ENCODE measurements at regions not wholly inside any gene's neighbourhood (a gene's known extent, or its start where the extent isn't known, plus 50 kb on each side); places are given as distances from the start of the nearest gene placed in this dataset.

DNA sequence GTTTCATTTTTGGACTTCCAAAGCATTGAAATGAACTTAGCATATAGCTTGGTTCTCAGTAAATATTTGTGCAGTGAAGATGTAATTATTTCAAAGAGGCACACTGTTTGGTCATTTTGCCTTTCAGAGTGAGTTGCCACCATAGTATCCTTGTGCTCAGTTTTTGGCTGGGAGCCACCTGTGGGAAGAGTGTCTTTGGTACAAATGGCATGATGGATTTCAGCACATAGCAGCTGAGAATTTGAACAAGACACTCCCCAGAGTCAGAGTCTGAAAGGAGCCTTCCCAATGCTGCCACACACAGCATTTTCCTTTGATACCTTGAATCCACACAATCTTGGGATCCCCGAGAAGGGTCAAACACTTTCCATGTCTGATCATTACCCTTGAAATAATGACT lies 897.2 kb upstream of the ARPP21 start:
- TF ChIP-seq, protein P1, sequence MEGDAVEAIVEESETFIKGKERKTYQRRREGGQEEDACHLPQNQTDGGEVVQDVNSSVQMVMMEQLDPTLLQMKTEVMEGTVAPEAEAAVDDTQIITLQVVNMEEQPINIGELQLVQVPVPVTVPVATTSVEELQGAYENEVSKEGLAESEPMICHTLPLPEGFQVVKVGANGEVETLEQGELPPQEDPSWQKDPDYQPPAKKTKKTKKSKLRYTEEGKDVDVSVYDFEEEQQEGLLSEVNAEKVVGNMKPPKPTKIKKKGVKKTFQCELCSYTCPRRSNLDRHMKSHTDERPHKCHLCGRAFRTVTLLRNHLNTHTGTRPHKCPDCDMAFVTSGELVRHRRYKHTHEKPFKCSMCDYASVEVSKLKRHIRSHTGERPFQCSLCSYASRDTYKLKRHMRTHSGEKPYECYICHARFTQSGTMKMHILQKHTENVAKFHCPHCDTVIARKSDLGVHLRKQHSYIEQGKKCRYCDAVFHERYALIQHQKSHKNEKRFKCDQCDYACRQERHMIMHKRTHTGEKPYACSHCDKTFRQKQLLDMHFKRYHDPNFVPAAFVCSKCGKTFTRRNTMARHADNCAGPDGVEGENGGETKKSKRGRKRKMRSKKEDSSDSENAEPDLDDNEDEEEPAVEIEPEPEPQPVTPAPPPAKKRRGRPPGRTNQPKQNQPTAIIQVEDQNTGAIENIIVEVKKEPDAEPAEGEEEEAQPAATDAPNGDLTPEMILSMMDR (IDR thresholded peaks at IDR 0.05; ENCODE audit: insufficient read depth, low read length, poor library complexity, severe bottlenecking) = no peak
- Histone ChIP-seq H3K36me3 (ENCODE audit: control insufficient read depth, insufficient read depth, low read length) (no peaks in the 10 kb centered on the region), H3K4me3 (replicated peaks; ENCODE audit: low read depth, low read length) (no peak overlapping the region), H3K27me3 (replicated peaks; ENCODE audit: control insufficient read depth, insufficient read depth, low read length) (no peaks in the 10 kb centered on the region)
- DNase-seq (ENCODE audit: extremely low read depth, insufficient read length) = no peak

DNA sequence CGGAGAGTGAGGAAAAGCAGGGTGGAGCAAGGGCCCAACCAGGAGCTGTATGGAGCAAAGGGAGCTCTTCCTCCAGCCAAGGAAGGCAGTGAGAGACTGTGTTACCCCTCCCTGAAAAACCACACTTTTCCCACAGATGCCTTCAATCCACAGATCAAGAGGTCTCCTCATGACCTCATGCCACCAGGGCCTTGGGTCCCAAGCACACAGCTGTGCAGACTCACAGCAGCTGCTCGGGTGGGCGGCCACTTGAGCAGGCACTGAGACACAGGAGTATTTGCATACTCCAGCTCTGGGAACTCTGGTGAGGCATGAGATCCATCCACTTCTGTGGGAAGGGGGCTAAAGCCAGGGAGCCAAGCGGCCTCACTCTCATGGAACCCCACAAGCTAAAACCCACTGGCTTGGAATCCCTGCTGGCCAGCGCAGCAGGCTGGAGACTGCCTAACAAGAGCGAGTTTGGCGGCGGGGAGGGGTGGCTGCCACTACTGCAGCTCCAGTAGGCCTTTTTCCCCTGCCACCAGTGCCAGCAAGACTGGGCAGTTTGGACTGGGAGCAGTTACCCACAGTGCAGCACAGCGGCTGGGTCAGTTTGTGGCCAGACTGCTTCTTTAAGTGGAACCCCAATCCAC lies 880.6 kb upstream of the ARPP21 start:
- Histone ChIP-seq H3K27me3 (replicated peaks; ENCODE audit: control insufficient read depth, insufficient read depth, low read length) (no peaks in the 10 kb centered on the region), H3K36me3 (ENCODE audit: control insufficient read depth, insufficient read depth, low read length) (no peaks in the 10 kb centered on the region), H3K4me3 (replicated peaks; ENCODE audit: low read depth, low read length) (no peak overlapping the region)
- DNase-seq (ENCODE audit: extremely low read depth, insufficient read length) = no peak
- TF ChIP-seq, protein P1 (IDR thresholded peaks at IDR 0.05; ENCODE audit: insufficient read depth, low read length, poor library complexity, severe bottlenecking) = no peak

DNA sequence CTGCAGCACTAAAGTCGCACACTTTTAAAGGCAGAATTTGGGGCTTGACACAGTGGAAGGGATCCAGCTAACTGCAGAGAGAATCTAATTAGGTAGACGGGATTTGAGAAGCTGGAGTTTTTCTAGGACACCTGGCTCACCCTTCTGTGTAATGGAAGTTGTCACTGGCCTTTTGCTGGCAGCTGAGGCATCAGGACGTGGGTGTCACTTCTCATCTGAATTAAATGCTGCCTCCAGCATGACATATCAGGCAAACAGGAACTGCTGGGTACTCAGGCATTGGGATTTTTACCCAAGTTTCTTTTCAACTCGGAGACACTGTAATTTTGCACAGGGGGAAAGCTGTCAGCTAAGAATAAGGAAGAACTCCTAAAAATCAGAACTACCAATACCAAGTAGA lies 861.9 kb upstream of the ARPP21 start:
- Histone ChIP-seq H3K36me3 (ENCODE audit: control insufficient read depth, insufficient read depth, low read length) (no peaks in the 10 kb centered on the region), H3K27me3 (replicated peaks; ENCODE audit: control insufficient read depth, insufficient read depth, low read length) (no peaks in the 10 kb centered on the region), H3K4me3 (replicated peaks; ENCODE audit: low read depth, low read length) (no peak overlapping the region)
- TF ChIP-seq, protein P1 (IDR thresholded peaks at IDR 0.05; ENCODE audit: insufficient read depth, low read length, poor library complexity, severe bottlenecking) = no peak
- DNase-seq (ENCODE audit: extremely low read depth, insufficient read length) = no peak

DNA sequence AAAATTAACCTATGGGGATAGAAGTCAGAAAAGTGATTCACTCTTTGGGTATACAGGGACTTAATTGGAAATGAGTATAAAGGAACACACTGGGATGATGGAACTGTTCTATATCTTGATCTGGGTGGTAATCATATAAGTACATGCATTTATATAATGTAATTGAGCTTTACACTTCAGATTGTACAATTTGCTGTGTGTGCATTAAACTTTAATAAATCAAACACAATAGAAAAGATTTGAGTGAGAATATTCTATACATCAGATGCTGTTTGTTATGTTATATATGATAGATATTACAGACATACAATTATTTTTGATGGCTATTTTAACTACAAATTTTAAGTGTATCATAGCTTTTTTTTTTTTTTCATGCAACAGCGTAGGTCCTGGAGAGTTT lies 860.2 kb upstream of the ARPP21 start:
- DNase-seq (ENCODE audit: extremely low read depth, insufficient read length) = no peak
- H3K4me3 ChIP-seq (replicated peaks; ENCODE audit: low read depth, low read length) = no peak overlapping the region
- H3K36me3 ChIP-seq (ENCODE audit: control insufficient read depth, insufficient read depth, low read length) = no peaks in the 10 kb centered on the region
- TF ChIP-seq, protein P1 (IDR thresholded peaks at IDR 0.05; ENCODE audit: insufficient read depth, low read length, poor library complexity, severe bottlenecking) = no peak
- H3K27me3 ChIP-seq (replicated peaks; ENCODE audit: control insufficient read depth, insufficient read depth, low read length) = no peaks in the 10 kb centered on the region

DNA sequence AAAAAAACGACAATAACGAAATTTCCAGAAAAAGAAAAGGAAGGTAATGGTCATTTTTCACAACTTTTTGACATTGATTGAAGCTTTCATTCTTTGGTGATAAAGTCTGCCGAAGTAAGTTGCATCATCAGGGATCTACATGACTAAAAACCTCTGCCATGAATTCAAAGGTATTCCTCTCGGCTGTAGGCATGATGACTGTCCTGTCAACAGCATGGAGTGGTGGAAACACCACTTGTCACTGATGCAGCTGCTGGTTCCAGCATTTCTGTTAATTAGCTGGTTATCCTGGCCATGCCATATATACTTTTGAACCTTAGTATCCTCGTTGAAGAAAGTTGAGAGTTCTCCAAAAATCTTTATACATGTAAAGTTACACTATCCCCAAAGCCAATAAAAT lies 859.0 kb upstream of the ARPP21 start:
- TF ChIP-seq, protein P1 (IDR thresholded peaks at IDR 0.05; ENCODE audit: insufficient read depth, low read length, poor library complexity, severe bottlenecking) = no peak
- Histone ChIP-seq H3K36me3 (ENCODE audit: control insufficient read depth, insufficient read depth, low read length) (no peaks in the 10 kb centered on the region), H3K4me3 (replicated peaks; ENCODE audit: low read depth, low read length) (no peak overlapping the region), H3K27me3 (replicated peaks; ENCODE audit: control insufficient read depth, insufficient read depth, low read length) (no peaks in the 10 kb centered on the region)
- no peak for DNase-seq (ENCODE audit: extremely low read depth, insufficient read length)

DNA sequence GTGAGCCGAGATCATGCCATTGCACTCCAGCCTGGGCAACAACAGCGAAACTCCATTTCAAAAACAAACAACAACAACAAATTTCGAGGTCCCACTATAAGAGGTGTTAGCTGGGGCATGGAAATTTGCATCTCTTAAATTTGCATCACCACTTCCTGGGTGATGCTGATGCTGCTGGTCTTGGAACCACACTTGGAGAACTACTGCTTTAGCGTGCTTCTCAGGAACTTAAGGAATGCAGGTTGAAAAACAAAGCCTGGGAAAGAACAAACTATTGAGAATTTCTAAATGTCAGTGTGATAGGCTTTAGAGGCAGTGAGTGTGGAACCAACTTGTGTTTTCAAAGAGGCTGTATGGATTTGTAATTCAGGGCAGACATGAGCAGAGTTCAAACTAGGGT lies 858.4 kb upstream of the ARPP21 start:
- H3K27me3 ChIP-seq (replicated peaks; ENCODE audit: control insufficient read depth, insufficient read depth, low read length) = no peaks in the 10 kb centered on the region
- H3K4me3 ChIP-seq (replicated peaks; ENCODE audit: low read depth, low read length) = no peak overlapping the region
- H3K36me3 ChIP-seq (ENCODE audit: control insufficient read depth, insufficient read depth, low read length) = no peaks in the 10 kb centered on the region
- TF ChIP-seq, protein P1 (IDR thresholded peaks at IDR 0.05; ENCODE audit: insufficient read depth, low read length, poor library complexity, severe bottlenecking) = no peak
- no peak for DNase-seq (ENCODE audit: extremely low read depth, insufficient read length)

Measured in GM06990 (cell line).